Testis (tissue), 2 donors: ENCODE measurements at regions not wholly inside any gene's neighbourhood (a gene's known extent, or its start where the extent isn't known, plus 50 kb on each side); places are given as distances from the start of the nearest gene placed in this dataset.

Experiments
- DNase-seq: peaks from one replicate; pipeline ENCODE4 v3.0.0-alpha.2; 2019
- H3K27ac ChIP-seq, 2 donors: fragments of 200-600 bp; sonication (generic); one replicate each; pipeline ENCODE4 v1.5.1; 2019
- H3K27me3 ChIP-seq: fragments of 200-600 bp; sonication (generic); one replicate; pipeline ENCODE4 v1.5.1; 2019
- H3K36me3 ChIP-seq: fragments of 200-600 bp; sonication (generic); one replicate; pipeline ENCODE4 v1.5.1; 2017; ENCODE audit warnings: low read depth; ENCODE audit errors: missing control alignments
- H3K4me1 ChIP-seq: fragments of 200-600 bp; sonication (generic); one replicate; pipeline ENCODE4 v1.5.1; 2019
- H3K4me3 ChIP-seq, 2 donors: fragments of 200-600 bp; sonication (generic); one replicate each; pipeline ENCODE4 v1.5.1; 2017 to 2019
- H3K9me3 ChIP-seq: fragments of 200-600 bp; sonication (generic); one replicate; pipeline ENCODE4 v1.5.1; 2017
- CTCF ChIP-seq, 3 experiments: fragments of 450-650 bp in 2 of 3; fragments of 200-600 bp in 1 of 3; sonication (generic) in 1 of 3; IDR thresholded peaks; one replicate each; pipeline ENCODE4 v1.5.1; 2016 to 2019; ENCODE audit warnings: antibody characterized with exemption in 3 of 3, mild to moderate bottlenecking in 2 of 3, moderate library complexity in 1 of 3
- POLR2A ChIP-seq: fragments of 450-650 bp; IDR thresholded peaks from one replicate; pipeline ENCODE4 v1.6.1; 2017; ENCODE audit warnings: antibody characterized with exemption, mild to moderate bottlenecking, moderate library complexity
- WGBS, 2 donors: methylation state at CpG; one replicate each; pipeline ENCODE4 v1.1.5; 2018; 5-methylcytosine and 5-hydroxymethylcytosine counted together
- intact Hi-C: fragments of 100-400 bp; cut with DNase I; formaldehyde crosslinking; loops from one replicate; pipeline ENCODE4 v1.15.1; 2023; ENCODE audit warnings: low total_unique reads

- Histone ChIP-seq H3K36me3 (no peaks in the 10 kb centered on the region), H3K4me1 (no peaks in the 10 kb centered on the region), H3K9me3 (no peaks in the 10 kb centered on the region), H3K4me3 (no peak overlapping the region), H3K27ac (no peak overlapping the region), H3K27me3 (no peaks in the 10 kb centered on the region)
- no peak for DNase-seq
- intact Hi-C loops = no loop called here
- 75 to 78% methylated on average over 6 of the region's 6 CpGs for WGBS, 2 donors
- no peak for TF ChIP-seq CTCF (IDR thresholded peaks at IDR 0.05)
- TF ChIP-seq POLR2A = no peak
These were observed 63.8 kb downstream of the GSC start for GRCh38 chr14:94706133-94706532.

GRCh38 chr14:94702629-94703028, 67.3 kb downstream of the GSC start:
- Histone ChIP-seq H3K36me3 (no peaks in the 10 kb centered on the region), H3K4me3 (no peak overlapping the region), H3K27ac (no peak overlapping the region), H3K9me3 (no peaks in the 10 kb centered on the region), H3K27me3 (no peaks in the 10 kb centered on the region), H3K4me1 (no peaks in the 10 kb centered on the region)
- intact Hi-C loops = no loop called here
- no peak for TF ChIP-seq POLR2A
- no peak for TF ChIP-seq CTCF (IDR thresholded peaks at IDR 0.05)
- no peak for DNase-seq
- WGBS, 2 donors = 77 to 82% methylated on average over 2 of the region's 2 CpGs

- DNase-seq = no peak
- no peak for TF ChIP-seq POLR2A
- H3K27ac ChIP-seq = no peak overlapping the region
- H3K36me3 ChIP-seq = no peaks in the 10 kb centered on the region
- no peaks in the 10 kb centered on the region for H3K9me3 ChIP-seq
- H3K4me1 ChIP-seq = no peaks in the 10 kb centered on the region
- 78 to 80% methylated on average over 3 of the region's 3 CpGs for WGBS, 2 donors
- H3K4me3 ChIP-seq = no peak overlapping the region
- intact Hi-C loops = no loop called here
- H3K27me3 ChIP-seq = no peaks in the 10 kb centered on the region
These were observed 68.0 kb downstream of the GSC start for GRCh38 chr14:94701861-94702370.

- no peak for DNase-seq
- Histone ChIP-seq H3K27ac (no peak overlapping the region), H3K27me3 (no peaks in the 10 kb centered on the region), H3K4me3 (no peak overlapping the region), H3K36me3 (no peaks in the 10 kb centered on the region), H3K9me3 (no peaks in the 10 kb centered on the region), H3K4me1 (no peaks in the 10 kb centered on the region)
- intact Hi-C loops = no loop called here
- no peak for TF ChIP-seq CTCF (IDR thresholded peaks at IDR 0.05)
- no peak for TF ChIP-seq POLR2A
- WGBS, 2 donors = 73 to 76% methylated on average over 8 of the region's 8 CpGs
These were observed 69.6 kb downstream of the GSC start for GRCh38 chr14:94700336-94700735.

- no peaks in the 10 kb centered on the region for H3K4me1 ChIP-seq
- TF ChIP-seq CTCF (IDR thresholded peaks at IDR 0.05) (no peak), POLR2A (no peak)
- intact Hi-C loops = no loop called here
- H3K36me3 ChIP-seq = no peaks in the 10 kb centered on the region
- no peak for DNase-seq
- no peaks in the 10 kb centered on the region for H3K9me3 ChIP-seq
- H3K4me3 ChIP-seq = no peak overlapping the region
- no peaks in the 10 kb centered on the region for H3K27me3 ChIP-seq
- 63 to 68% methylated on average over 9 of the region's 9 CpGs for WGBS, 2 donors
- no peak overlapping the region for H3K27ac ChIP-seq
These were observed 70.1 kb downstream of the GSC start for GRCh38 chr14:94699831-94700230.
